ENCODE measurements at regions not wholly inside any gene's neighbourhood (a gene's known extent, or its start where the extent isn't known, plus 50 kb on each side); places are given as distances from the start of the nearest gene placed in this dataset.

DNA sequence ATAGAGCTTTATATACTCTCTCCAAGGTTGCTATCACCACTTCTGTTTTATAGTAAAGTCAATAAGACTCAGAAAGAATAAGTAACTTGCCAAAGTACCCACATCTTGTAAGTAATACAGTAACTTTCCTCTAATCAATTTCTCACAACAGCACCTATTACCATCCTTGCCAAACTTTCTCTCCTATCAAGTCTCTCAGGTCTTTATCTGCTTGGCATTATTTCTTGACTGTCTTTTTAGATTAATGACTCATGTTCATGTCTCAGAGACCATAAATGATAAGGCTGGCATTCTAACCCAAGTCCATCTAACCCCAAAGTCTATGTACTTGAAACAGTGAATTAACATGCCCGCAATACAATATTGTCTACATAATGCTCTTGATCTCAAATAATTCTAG is 618.0 kb upstream of the ZEB2 start:
- H3K27ac ChIP-seq (ENCODE audit: insufficient read depth, low read length) = no peak overlapping the region
- no peaks in the 10 kb centered on the region for H3K9me3 ChIP-seq (ENCODE audit: control insufficient read depth, insufficient read depth, low read depth, low read length)
- H2AFZ ChIP-seq (ENCODE audit: low read length) = no peak overlapping the region
- H3K27me3 ChIP-seq (ENCODE audit: control insufficient read depth, insufficient read depth, low read length) = no peaks in the 10 kb centered on the region
- no peaks in the 10 kb centered on the region for H3K4me1 ChIP-seq (ENCODE audit: control insufficient read depth, extremely low read depth, insufficient read depth, low read length)
- no peak for TF ChIP-seq EZH2 (IDR thresholded peaks at IDR 0.05; ENCODE audit: low read length, missing control alignments)
- TF ChIP-seq, protein P1, sequence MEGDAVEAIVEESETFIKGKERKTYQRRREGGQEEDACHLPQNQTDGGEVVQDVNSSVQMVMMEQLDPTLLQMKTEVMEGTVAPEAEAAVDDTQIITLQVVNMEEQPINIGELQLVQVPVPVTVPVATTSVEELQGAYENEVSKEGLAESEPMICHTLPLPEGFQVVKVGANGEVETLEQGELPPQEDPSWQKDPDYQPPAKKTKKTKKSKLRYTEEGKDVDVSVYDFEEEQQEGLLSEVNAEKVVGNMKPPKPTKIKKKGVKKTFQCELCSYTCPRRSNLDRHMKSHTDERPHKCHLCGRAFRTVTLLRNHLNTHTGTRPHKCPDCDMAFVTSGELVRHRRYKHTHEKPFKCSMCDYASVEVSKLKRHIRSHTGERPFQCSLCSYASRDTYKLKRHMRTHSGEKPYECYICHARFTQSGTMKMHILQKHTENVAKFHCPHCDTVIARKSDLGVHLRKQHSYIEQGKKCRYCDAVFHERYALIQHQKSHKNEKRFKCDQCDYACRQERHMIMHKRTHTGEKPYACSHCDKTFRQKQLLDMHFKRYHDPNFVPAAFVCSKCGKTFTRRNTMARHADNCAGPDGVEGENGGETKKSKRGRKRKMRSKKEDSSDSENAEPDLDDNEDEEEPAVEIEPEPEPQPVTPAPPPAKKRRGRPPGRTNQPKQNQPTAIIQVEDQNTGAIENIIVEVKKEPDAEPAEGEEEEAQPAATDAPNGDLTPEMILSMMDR (conservative IDR thresholded peaks at IDR 0.05 in 1 of 2, IDR thresholded peaks at IDR 0.05 in 1 of 2; ENCODE audit: low read depth in 1 of 2, low read length in 2 of 2) = no peak
- no peak overlapping the region for H3K9ac ChIP-seq (ENCODE audit: insufficient read depth, low read length)
- H3K79me2 ChIP-seq (ENCODE audit: control insufficient read depth, insufficient read depth, low read length) = no peaks in the 10 kb centered on the region
- no peak overlapping the region for H3K4me2 ChIP-seq (ENCODE audit: extremely low read depth, insufficient read depth, low read length)
- H3K36me3 ChIP-seq (ENCODE audit: control insufficient read depth, insufficient read depth, low read length) = no peaks in the 10 kb centered on the region
- H4K20me1 ChIP-seq (ENCODE audit: control insufficient read depth, extremely low read depth, insufficient read depth, low read length) = no peaks in the 10 kb centered on the region
- no peak overlapping the region for H3K4me3 ChIP-seq (replicated peaks in 1 of 4; ENCODE audit: control extremely low read depth in 1 of 4, insufficient read depth in 1 of 4, low read depth in 3 of 4, low read length in 4 of 4)
- no peak for DNase-seq (ENCODE audit: low read depth in 2 of 2)

DNA sequence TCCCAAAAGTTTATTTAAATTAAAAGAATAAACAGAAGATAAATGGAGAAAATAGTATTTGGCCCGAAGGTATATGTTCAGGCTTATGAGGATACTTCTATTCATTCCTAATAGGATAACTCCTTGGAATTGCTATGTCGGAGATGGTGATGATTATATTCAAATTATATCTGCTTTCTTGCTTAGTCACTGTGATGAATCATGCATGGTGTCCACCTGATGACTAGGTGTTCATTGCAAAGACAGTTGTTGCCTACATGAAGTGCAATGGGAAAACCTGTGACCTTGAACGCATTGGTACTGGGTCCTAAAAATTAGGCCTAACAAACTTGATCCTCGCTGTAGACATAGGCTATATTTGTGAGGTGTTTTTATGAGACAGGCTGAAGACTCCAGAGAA is 617.3 kb upstream of the ZEB2 start:
- Histone ChIP-seq H3K9ac (ENCODE audit: insufficient read depth, low read length) (no peak overlapping the region), H3K4me1 (ENCODE audit: control insufficient read depth, extremely low read depth, insufficient read depth, low read length) (no peaks in the 10 kb centered on the region), H3K4me3 (replicated peaks in 1 of 4; ENCODE audit: control extremely low read depth in 1 of 4, insufficient read depth in 1 of 4, low read depth in 3 of 4, low read length in 4 of 4) (no peak overlapping the region), H3K9me3 (ENCODE audit: control insufficient read depth, insufficient read depth, low read depth, low read length) (no peaks in the 10 kb centered on the region), H3K27ac (ENCODE audit: insufficient read depth, low read length) (no peak overlapping the region), H2AFZ (ENCODE audit: low read length) (no peak overlapping the region), H3K4me2 (ENCODE audit: extremely low read depth, insufficient read depth, low read length) (no peak overlapping the region), H4K20me1 (ENCODE audit: control insufficient read depth, extremely low read depth, insufficient read depth, low read length) (no peaks in the 10 kb centered on the region), H3K79me2 (ENCODE audit: control insufficient read depth, insufficient read depth, low read length) (no peaks in the 10 kb centered on the region), H3K27me3 (ENCODE audit: control insufficient read depth, insufficient read depth, low read length) (no peaks in the 10 kb centered on the region), H3K36me3 (ENCODE audit: control insufficient read depth, insufficient read depth, low read length) (no peaks in the 10 kb centered on the region)
- TF ChIP-seq, protein P1 (conservative IDR thresholded peaks at IDR 0.05 in 1 of 2, IDR thresholded peaks at IDR 0.05 in 1 of 2; ENCODE audit: low read depth in 1 of 2, low read length in 2 of 2) = no peak
- no peak for TF ChIP-seq EZH2 (IDR thresholded peaks at IDR 0.05; ENCODE audit: low read length, missing control alignments)
- no peak for DNase-seq (ENCODE audit: low read depth in 2 of 2)

DNA sequence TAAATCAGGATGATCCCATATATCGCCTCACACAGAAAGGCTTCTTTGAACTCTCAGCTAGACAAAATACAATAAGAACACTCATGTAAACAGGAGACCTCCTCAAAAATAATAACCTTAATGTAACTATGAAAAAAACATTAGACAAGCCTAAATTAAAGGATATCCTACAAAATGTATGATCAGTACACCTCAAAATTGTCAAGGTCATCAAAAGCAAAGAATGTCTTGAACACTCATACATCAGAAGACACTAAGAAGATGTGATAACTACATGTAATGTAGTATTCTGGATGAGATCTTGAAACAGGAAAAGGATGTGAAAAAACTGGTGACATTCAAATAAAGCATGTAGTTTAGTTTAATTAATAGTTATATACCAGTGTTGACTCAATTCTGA is 616.8 kb upstream of the ZEB2 start:
- H3K27ac ChIP-seq (ENCODE audit: insufficient read depth, low read length) = no peak overlapping the region
- no peak overlapping the region for H3K4me2 ChIP-seq (ENCODE audit: extremely low read depth, insufficient read depth, low read length)
- no peaks in the 10 kb centered on the region for H3K9me3 ChIP-seq (ENCODE audit: control insufficient read depth, insufficient read depth, low read depth, low read length)
- TF ChIP-seq EZH2 (IDR thresholded peaks at IDR 0.05; ENCODE audit: low read length, missing control alignments) = no peak
- TF ChIP-seq, protein P1 (conservative IDR thresholded peaks at IDR 0.05 in 1 of 2, IDR thresholded peaks at IDR 0.05 in 1 of 2; ENCODE audit: low read depth in 1 of 2, low read length in 2 of 2) = no peak
- no peaks in the 10 kb centered on the region for H4K20me1 ChIP-seq (ENCODE audit: control insufficient read depth, extremely low read depth, insufficient read depth, low read length)
- DNase-seq (ENCODE audit: low read depth in 2 of 2) = no peak
- H3K79me2 ChIP-seq (ENCODE audit: control insufficient read depth, insufficient read depth, low read length) = no peaks in the 10 kb centered on the region
- H3K36me3 ChIP-seq (ENCODE audit: control insufficient read depth, insufficient read depth, low read length) = no peaks in the 10 kb centered on the region
- H3K4me1 ChIP-seq (ENCODE audit: control insufficient read depth, extremely low read depth, insufficient read depth, low read length) = no peaks in the 10 kb centered on the region
- no peaks in the 10 kb centered on the region for H3K27me3 ChIP-seq (ENCODE audit: control insufficient read depth, insufficient read depth, low read length)
- H3K9ac ChIP-seq (ENCODE audit: insufficient read depth, low read length) = no peak overlapping the region
- H3K4me3 ChIP-seq (replicated peaks in 1 of 4; ENCODE audit: control extremely low read depth in 1 of 4, insufficient read depth in 1 of 4, low read depth in 3 of 4, low read length in 4 of 4) = no peak overlapping the region
- no peak overlapping the region for H2AFZ ChIP-seq (ENCODE audit: low read length)

Data from fibroblast of lung (primary cell).